CD14-positive monocyte (primary cell): ENCODE measurements at regions not wholly inside any gene's neighbourhood (a gene's known extent, or its start where the extent isn't known, plus 50 kb on each side); places are given as distances from the start of the nearest gene placed in this dataset.

ENCODE experiments used
- DNase-seq, 3 donors: peaks; one replicate each; pipeline ENCODE4 v3.0.0-alpha.2; 2011 to 2022
- H2AFZ ChIP-seq: 2 replicates; pipeline ENCODE4 v1.6.0; 2012; ENCODE audit warnings: mild to moderate bottlenecking, low read depth, low read length, inconsistent platforms; ENCODE audit not compliant: insufficient read depth, poor library complexity, severe bottlenecking
- H3K27ac ChIP-seq, 2 donors: 1 replicate in 1 of 2; 2 replicates in 1 of 2; pipeline ENCODE4 v1.5.1; 2012 to 2013; ENCODE audit warnings: low read length in 2 of 2, control low read depth in 1 of 2, inconsistent platforms in 1 of 2, low read depth in 1 of 2, mild to moderate bottlenecking in 1 of 2
- H3K27me3 ChIP-seq, 2 donors: one replicate each; pipeline versions ENCODE4 v1.6.0 to v1.6.1; 2011 to 2013; ENCODE audit warnings: low read length in 2 of 2; ENCODE audit not compliant: control insufficient read depth in 2 of 2, insufficient read depth in 2 of 2
- H3K36me3 ChIP-seq, 2 donors: replicated peaks in 1 of 2; 1 replicate in 1 of 2; 2 replicates in 1 of 2; pipeline versions ENCODE4 v1.5.1 to v1.6.1; 2012 to 2013; ENCODE audit warnings: low read length in 2 of 2, control low read depth in 1 of 2, inconsistent platforms in 1 of 2, mild to moderate bottlenecking in 1 of 2; ENCODE audit not compliant: insufficient read depth in 2 of 2, control insufficient read depth in 1 of 2
- H3K4me1 ChIP-seq, 2 donors: 1 replicate in 1 of 2; 2 replicates in 1 of 2; pipeline versions ENCODE4 v1.5.1 to v1.6.1; 2012 to 2013; ENCODE audit warnings: low read length in 2 of 2, control low read depth in 1 of 2, inconsistent platforms in 1 of 2, mild to moderate bottlenecking in 1 of 2, moderate library complexity in 1 of 2; ENCODE audit not compliant: insufficient read depth in 2 of 2, control insufficient read depth in 1 of 2
- H3K4me2 ChIP-seq: replicated peaks from 2 replicates; pipeline ENCODE3; 2012; ENCODE audit warnings: low read length, moderate library complexity, mild to moderate bottlenecking; ENCODE audit not compliant: poor library complexity, severe bottlenecking; ENCODE audit errors: extremely low read depth
- H3K4me3 ChIP-seq, 3 experiments: fragments of 200-600 bp in 1 of 3; sonication (generic) in 1 of 3; replicated peaks in 1 of 3; 1 replicate in 2 of 3; 2 replicates in 1 of 3; pipeline ENCODE4 v1.5.1; 2011 to 2013; ENCODE audit warnings: low read length in 3 of 3, mild to moderate bottlenecking in 3 of 3, control low read depth in 2 of 3, low read depth in 2 of 3, inconsistent platforms in 1 of 3, moderate library complexity in 1 of 3
- H3K79me2 ChIP-seq: 2 replicates; pipeline ENCODE4 v1.6.0; 2012; ENCODE audit warnings: mild to moderate bottlenecking, control low read depth, inconsistent platforms, low read length, moderate library complexity; ENCODE audit not compliant: insufficient read depth
- H3K9ac ChIP-seq: 2 replicates; pipeline ENCODE4 v1.6.0; 2017; ENCODE audit warnings: low read length, mild to moderate bottlenecking; ENCODE audit not compliant: insufficient read depth, poor library complexity, severe bottlenecking
- H3K9me3 ChIP-seq, 2 donors: replicated peaks in 1 of 2; 1 replicate in 1 of 2; 2 replicates in 1 of 2; pipeline versions ENCODE4 v1.5.1 to v1.6.1; 2012 to 2013; ENCODE audit warnings: low read length in 2 of 2, control low read depth in 1 of 2; ENCODE audit not compliant: control insufficient read depth in 1 of 2, insufficient read depth in 1 of 2
- H4K20me1 ChIP-seq: 2 replicates; pipeline ENCODE4 v1.6.0; 2012; ENCODE audit warnings: mild to moderate bottlenecking, low read length, control low read depth, moderate library complexity; ENCODE audit not compliant: insufficient read depth
- H3K27ac Mint-ChIP-seq, 7 donors: one replicate each; pipeline ENCODE4 v1.8.0; 2020; ENCODE audit warnings: mild to moderate bottlenecking in 7 of 7, mixed read lengths in 7 of 7, moderate library complexity in 6 of 7, inconsistent platforms in 2 of 7
- H3K27me3 Mint-ChIP-seq, 3 donors: one replicate each; pipeline ENCODE4 v1.8.0; 2021 to 2022; ENCODE audit warnings: low read depth in 3 of 3, mild to moderate bottlenecking in 3 of 3, mixed read lengths in 3 of 3, moderate library complexity in 3 of 3, inconsistent platforms in 1 of 3
- H3K36me3 Mint-ChIP-seq, 2 donors: one replicate each; pipeline ENCODE4 v1.8.0; 2020; ENCODE audit warnings: mixed read lengths in 2 of 2, inconsistent platforms in 1 of 2, mild to moderate bottlenecking in 1 of 2
- H3K4me1 Mint-ChIP-seq: one replicate; pipeline ENCODE4 v1.8.0; 2020; ENCODE audit warnings: mild to moderate bottlenecking, mixed read lengths
- H3K4me3 Mint-ChIP-seq, 2 donors: one replicate each; pipeline ENCODE4 v1.8.0; 2020; ENCODE audit warnings: mild to moderate bottlenecking in 2 of 2, mixed read lengths in 2 of 2, moderate library complexity in 1 of 2
- H3K9me3 Mint-ChIP-seq, 7 donors: one replicate each; pipeline ENCODE4 v1.8.0; 2020 to 2022; ENCODE audit warnings: mixed read lengths in 7 of 7, mild to moderate bottlenecking in 6 of 7, moderate library complexity in 6 of 7, inconsistent platforms in 2 of 7
- WGBS: methylation state at CpG from one replicate; pipeline ENCODE4 v1.1.5; 2013; ENCODE audit warnings: missing lambda C conversion rate; ENCODE audit not compliant: insufficient coverage; 5-methylcytosine and 5-hydroxymethylcytosine counted together
- intact Hi-C, 2 donors: fragments of 100-400 bp; cut with micrococcal nuclease; formaldehyde crosslinking; loops; one replicate each; pipeline versions ENCODE4 v1.15.0 to v1.15.1; 2023
- TF ChIP-seq, protein P1 (sequence below): fragments of 200-600 bp; IDR thresholded peaks from one replicate; pipeline ENCODE4 v1.8.0; 2022; ENCODE audit warnings: antibody characterized with exemption, mild to moderate bottlenecking

- Histone ChIP-seq H3K27ac (no peak overlapping the region), H3K27me3 (no peaks in the 10 kb centered on the region), H3K9me3 (peaks cover 0 to 2% of the 10 kb centered on the region in 2 donors), H3K4me3 (no peak overlapping the region), H3K36me3 (no peaks in the 10 kb centered on the region), H3K4me1 (peaks cover 27 to 28% of the 10 kb centered on the region in 2 donors), H3K4me2 (no peak overlapping the region), H3K9ac (no peak overlapping the region), H2AFZ (no peak overlapping the region), H3K79me2 (no peaks in the 10 kb centered on the region), H4K20me1 (no peaks in the 10 kb centered on the region)
- TF ChIP-seq, protein P1, sequence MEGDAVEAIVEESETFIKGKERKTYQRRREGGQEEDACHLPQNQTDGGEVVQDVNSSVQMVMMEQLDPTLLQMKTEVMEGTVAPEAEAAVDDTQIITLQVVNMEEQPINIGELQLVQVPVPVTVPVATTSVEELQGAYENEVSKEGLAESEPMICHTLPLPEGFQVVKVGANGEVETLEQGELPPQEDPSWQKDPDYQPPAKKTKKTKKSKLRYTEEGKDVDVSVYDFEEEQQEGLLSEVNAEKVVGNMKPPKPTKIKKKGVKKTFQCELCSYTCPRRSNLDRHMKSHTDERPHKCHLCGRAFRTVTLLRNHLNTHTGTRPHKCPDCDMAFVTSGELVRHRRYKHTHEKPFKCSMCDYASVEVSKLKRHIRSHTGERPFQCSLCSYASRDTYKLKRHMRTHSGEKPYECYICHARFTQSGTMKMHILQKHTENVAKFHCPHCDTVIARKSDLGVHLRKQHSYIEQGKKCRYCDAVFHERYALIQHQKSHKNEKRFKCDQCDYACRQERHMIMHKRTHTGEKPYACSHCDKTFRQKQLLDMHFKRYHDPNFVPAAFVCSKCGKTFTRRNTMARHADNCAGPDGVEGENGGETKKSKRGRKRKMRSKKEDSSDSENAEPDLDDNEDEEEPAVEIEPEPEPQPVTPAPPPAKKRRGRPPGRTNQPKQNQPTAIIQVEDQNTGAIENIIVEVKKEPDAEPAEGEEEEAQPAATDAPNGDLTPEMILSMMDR, result no peak
- H3K36me3 Mint-ChIP-seq, result no peaks in the 10 kb centered on the region
- intact Hi-C loops, result no loop called here
- peaks cover 31% of the 10 kb centered on the region for H3K4me1 Mint-ChIP-seq
- H3K9me3 Mint-ChIP-seq, result peaks cover 0 to 4% (median 0%) of the 10 kb centered on the region in 7 donors
- H3K27ac Mint-ChIP-seq, result peak overlapping the region in 2 of 7 donors; percentile 3 to 92
- 100% methylated on average over 3 of the region's 7 CpGs for WGBS
- H3K27me3 Mint-ChIP-seq, result peaks cover 0 to 1% (median 1%) of the 10 kb centered on the region in 3 donors
- no peak for DNase-seq
- peak overlapping the region in 1 of 2 donors; percentile 15 for H3K4me3 Mint-ChIP-seq
Observed at GRCh38 chr12:116444590-116444943, 114.6 kb upstream of the MAP1LC3B2 start.

DNA sequence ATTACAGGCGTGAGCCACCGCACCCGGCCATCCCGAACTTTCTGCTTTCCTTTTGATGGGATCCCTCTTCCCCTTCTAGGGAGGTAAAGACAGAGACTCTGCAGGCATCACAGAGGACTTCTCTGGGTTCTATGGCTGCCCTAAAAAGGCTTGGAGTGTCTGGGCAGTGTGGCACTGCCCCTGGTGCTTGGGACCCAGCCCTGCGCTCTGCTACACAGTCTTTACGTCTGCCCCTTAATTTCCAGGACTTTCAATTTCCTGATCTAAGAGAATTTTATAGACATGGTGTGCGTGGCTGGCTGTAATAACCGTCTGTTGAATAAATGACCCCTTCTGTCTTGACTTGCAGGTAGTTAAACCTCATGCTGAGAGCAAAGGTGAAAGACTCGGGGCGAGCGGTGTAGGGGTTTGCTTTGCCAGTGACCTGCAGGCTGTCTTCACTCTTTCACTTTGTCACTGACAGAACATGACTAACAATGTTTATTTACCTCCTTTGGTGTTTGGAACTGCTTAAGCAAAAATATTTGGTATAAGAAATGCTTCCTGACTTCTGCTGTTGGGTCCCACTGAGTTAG lies 110.9 kb upstream of the MAP1LC3B2 start:
- H4K20me1 ChIP-seq, result no peaks in the 10 kb centered on the region
- H3K4me3 ChIP-seq, result no peak overlapping the region
- no peaks in the 10 kb centered on the region for H3K79me2 ChIP-seq
- no peak overlapping the region for H3K9ac ChIP-seq
- H3K27ac ChIP-seq, result no peak overlapping the region
- H3K36me3 ChIP-seq, result no peaks in the 10 kb centered on the region
- Mint-ChIP-seq H3K4me3 (no peak overlapping the region), H3K27ac (peak overlapping the region in 1 of 7 donors; percentile 26), H3K9me3 (peaks cover 0 to 4% (median 0%) of the 10 kb centered on the region in 7 donors), H3K36me3 (no peaks in the 10 kb centered on the region), H3K27me3 (peaks cover 0 to 1% (median 1%) of the 10 kb centered on the region in 3 donors), H3K4me1 (peaks cover 18% of the 10 kb centered on the region)
- H3K27me3 ChIP-seq, result no peaks in the 10 kb centered on the region
- H3K9me3 ChIP-seq, result peaks cover 0 to 2% of the 10 kb centered on the region in 2 donors
- H3K4me1 ChIP-seq, result peaks cover 13 to 15% of the 10 kb centered on the region in 2 donors
- H3K4me2 ChIP-seq, result no peak overlapping the region
- intact Hi-C loops, result no loop called here
- TF ChIP-seq, protein P1, result no peak
- no peak for DNase-seq
- H2AFZ ChIP-seq, result no peak overlapping the region
- 93% methylated on average over 9 of the region's 11 CpGs for WGBS
